Prostate gland (tissue), 2 donors: ENCODE measurements at regions not wholly inside any gene's neighbourhood (a gene's known extent, or its start where the extent isn't known, plus 50 kb on each side); places are given as distances from the start of the nearest gene placed in this dataset.

Experiments
- DNase-seq: peaks from one replicate; pipeline ENCODE4 v3.0.0-alpha.2; 2019; ENCODE audit warnings: low spot score
- H3K27ac ChIP-seq, 2 donors: fragments of 200-600 bp; sonication (generic); 2 replicates each; pipeline ENCODE4 v1.5.1; 2017 to 2019
- H3K27me3 ChIP-seq: fragments of 200-600 bp; sonication (generic); replicated peaks from 2 replicates; pipeline ENCODE4 v1.5.1; 2019; ENCODE audit not compliant: insufficient read depth
- H3K36me3 ChIP-seq, 2 donors: fragments of 200-600 bp; sonication (generic); 1 replicate in 1 of 2; 2 replicates in 1 of 2; pipeline versions ENCODE4 v1.5.1 to v1.8.1; 2017 to 2019
- H3K4me1 ChIP-seq: fragments of 200-600 bp; sonication (generic); replicated peaks from 2 replicates; pipeline ENCODE4 v1.5.1; 2019
- H3K4me3 ChIP-seq, 2 donors: fragments of 200-600 bp; sonication (generic); 2 replicates each; pipeline ENCODE4 v1.5.1; 2017 to 2019
- H3K9me3 ChIP-seq: fragments of 200-600 bp; sonication (generic); 2 replicates; pipeline ENCODE4 v1.5.1; 2017
- POLR2A ChIP-seq: fragments of 450-650 bp; IDR thresholded peaks from one replicate; pipeline ENCODE4 v1.6.1; 2016; ENCODE audit warnings: antibody characterized with exemption, mild to moderate bottlenecking
- POLR2AphosphoS5 ChIP-seq: sonication (generic); formaldehyde crosslinking; IDR thresholded peaks from one replicate; pipeline ENCODE4 v1.6.1; 2017; ENCODE audit warnings: antibody characterized with exemption
- WGBS: methylation state at CpG from one replicate; pipeline ENCODE4 v1.1.5; 2018; 5-methylcytosine and 5-hydroxymethylcytosine counted together
- intact Hi-C: fragments of 100-400 bp; cut with DNase I; formaldehyde crosslinking; loops from one replicate; pipeline ENCODE4 v1.14.2; 2022
- TF ChIP-seq, protein P1 (sequence below), 4 experiments: fragments of 200-600 bp in 2 of 4; fragments of 450-650 bp in 2 of 4; sonication (generic) in 2 of 4; IDR thresholded peaks; 1 replicate in 3 of 4; 2 replicates in 1 of 4; pipeline ENCODE4 v1.5.1; 2016 to 2019; ENCODE audit warnings: antibody characterized with exemption in 4 of 4, mild to moderate bottlenecking in 2 of 4, moderate library complexity in 2 of 4

DNA sequence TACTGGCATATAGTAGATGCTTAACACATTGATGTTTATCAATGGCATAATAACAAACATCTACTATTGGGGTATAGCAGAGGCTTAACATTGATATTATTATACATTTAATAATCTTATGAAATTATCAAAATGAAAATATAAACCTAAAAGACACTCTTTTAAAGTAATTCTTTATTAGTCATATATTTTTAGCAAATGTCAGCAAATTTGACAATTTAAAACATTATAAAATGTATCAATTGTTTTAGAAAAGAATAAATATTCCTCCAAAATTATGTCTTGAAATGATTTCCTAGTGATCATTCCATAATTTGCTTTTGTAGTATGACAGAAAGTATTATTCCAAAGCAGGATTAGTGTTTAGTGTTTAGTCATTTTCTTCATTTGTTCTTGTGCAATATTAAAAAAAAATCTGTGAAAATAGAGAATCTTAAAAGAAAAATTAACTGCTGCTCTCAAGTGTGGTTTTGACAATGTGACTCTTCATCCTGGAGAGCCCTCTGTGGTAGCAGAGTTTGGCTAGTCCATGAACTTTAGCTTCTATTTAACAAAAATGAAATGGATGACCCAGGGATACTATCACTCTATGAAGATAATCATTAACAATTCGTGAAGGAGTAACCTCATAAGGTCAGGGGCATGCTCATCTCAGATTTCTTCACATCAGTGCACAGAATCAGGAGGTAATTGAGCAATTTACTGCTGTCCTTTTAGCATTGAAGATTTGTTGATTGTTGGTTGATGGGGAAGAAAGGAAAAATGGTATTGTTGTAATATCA lies 1018.5 kb downstream of the LRFN5 start:
- no peak for DNase-seq
- Histone ChIP-seq H3K4me1 (no peaks in the 10 kb centered on the region), H3K4me3 (no peak overlapping the region), H3K36me3 (no peaks in the 10 kb centered on the region), H3K9me3 (no peaks in the 10 kb centered on the region), H3K27ac (no peak overlapping the region), H3K27me3 (no peaks in the 10 kb centered on the region)
- intact Hi-C loops: no loop called here
- no peak for TF ChIP-seq POLR2A
- TF ChIP-seq, protein P1, sequence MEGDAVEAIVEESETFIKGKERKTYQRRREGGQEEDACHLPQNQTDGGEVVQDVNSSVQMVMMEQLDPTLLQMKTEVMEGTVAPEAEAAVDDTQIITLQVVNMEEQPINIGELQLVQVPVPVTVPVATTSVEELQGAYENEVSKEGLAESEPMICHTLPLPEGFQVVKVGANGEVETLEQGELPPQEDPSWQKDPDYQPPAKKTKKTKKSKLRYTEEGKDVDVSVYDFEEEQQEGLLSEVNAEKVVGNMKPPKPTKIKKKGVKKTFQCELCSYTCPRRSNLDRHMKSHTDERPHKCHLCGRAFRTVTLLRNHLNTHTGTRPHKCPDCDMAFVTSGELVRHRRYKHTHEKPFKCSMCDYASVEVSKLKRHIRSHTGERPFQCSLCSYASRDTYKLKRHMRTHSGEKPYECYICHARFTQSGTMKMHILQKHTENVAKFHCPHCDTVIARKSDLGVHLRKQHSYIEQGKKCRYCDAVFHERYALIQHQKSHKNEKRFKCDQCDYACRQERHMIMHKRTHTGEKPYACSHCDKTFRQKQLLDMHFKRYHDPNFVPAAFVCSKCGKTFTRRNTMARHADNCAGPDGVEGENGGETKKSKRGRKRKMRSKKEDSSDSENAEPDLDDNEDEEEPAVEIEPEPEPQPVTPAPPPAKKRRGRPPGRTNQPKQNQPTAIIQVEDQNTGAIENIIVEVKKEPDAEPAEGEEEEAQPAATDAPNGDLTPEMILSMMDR (IDR thresholded peaks at IDR 0.05): no peak
- 21% methylated on average over 1 of the region's 1 CpG for WGBS

DNA sequence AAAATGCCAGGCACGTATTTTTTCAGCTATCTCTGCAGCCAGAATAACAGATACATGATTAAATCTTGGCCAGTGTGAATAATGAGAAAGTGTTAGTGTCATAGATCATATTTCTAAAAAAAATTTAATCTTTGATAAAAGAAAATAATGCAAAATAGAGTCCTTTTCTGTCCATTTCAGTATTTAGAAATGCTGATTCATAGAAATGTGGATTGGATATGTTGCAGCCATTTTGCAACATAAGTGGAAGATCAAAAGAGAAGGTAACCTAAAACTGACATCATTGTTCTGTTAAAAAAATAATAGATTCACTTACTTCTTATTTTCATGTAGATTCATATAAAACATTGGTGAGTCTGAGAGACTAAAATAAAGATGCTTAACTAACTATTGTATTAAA lies 1010.3 kb downstream of the LRFN5 start:
- H3K36me3 ChIP-seq: no peaks in the 10 kb centered on the region
- TF ChIP-seq, protein P1 (IDR thresholded peaks at IDR 0.05): no peak
- TF ChIP-seq POLR2A (no peak), POLR2AphosphoS5 (no peak)
- H3K27ac ChIP-seq: no peak overlapping the region
- intact Hi-C loops: no loop called here
- H3K4me1 ChIP-seq: no peaks in the 10 kb centered on the region
- H3K4me3 ChIP-seq: no peak overlapping the region
- WGBS: 81% methylated on average over 1 of the region's 1 CpG
- H3K9me3 ChIP-seq: no peaks in the 10 kb centered on the region
- DNase-seq: no peak
- H3K27me3 ChIP-seq: no peaks in the 10 kb centered on the region

DNA sequence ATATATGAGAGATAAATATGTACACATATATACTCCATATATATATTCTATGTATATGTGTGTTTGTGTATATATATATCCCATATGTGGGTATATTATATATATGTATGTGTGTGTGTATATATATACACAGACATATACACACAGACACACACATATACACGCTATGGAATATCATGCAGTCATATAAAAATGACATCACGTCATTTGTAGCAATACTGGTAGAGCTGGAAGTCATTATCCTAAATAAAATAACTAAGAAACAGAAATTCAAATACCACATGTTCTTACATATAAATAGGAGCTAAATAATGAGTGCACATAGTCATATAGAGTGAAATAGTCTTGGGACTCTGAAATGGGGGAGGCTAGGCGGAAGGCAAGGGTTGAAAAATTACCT lies 1000.2 kb downstream of the LRFN5 start:
- Histone ChIP-seq H3K27ac (no peak overlapping the region), H3K4me1 (no peaks in the 10 kb centered on the region), H3K4me3 (no peak overlapping the region), H3K27me3 (no peaks in the 10 kb centered on the region), H3K9me3 (no peaks in the 10 kb centered on the region), H3K36me3 (no peaks in the 10 kb centered on the region)
- DNase-seq: no peak
- TF ChIP-seq POLR2AphosphoS5 (no peak), POLR2A (no peak)
- TF ChIP-seq, protein P1 (IDR thresholded peaks at IDR 0.05): no peak
- intact Hi-C loops: no loop called here
- WGBS: 98% methylated on average over 3 of the region's 3 CpGs

DNA sequence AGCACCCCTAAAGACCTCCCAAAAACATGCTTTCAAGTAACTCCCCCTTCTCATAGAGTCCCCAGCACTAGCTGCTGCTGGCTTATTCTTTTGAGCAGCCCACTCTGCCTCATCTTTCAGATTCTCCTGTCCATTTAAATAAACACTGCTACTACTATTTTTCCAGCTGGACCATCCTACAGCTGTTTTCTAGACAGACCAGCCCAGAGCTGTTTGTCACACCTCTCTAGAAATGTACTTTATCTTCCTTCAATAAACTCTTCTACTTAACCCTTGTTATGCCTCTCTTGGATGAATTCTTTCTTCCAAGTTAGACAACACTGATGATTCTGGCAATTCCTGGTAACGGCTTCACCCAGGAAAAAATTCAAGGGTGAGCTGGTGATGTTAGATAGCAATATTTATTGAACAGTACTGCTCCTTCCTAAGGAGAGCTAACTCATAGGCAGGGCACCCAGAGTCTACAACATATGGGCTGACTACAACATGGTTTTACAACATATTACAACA lies 995.7 kb downstream of the LRFN5 start:
- intact Hi-C loops: no loop called here
- no peaks in the 10 kb centered on the region for H3K27me3 ChIP-seq
- H3K36me3 ChIP-seq: no peaks in the 10 kb centered on the region
- H3K27ac ChIP-seq: no peak overlapping the region
- no peaks in the 10 kb centered on the region for H3K9me3 ChIP-seq
- H3K4me1 ChIP-seq: no peaks in the 10 kb centered on the region
- 77% methylated on average over 1 of the region's 1 CpG for WGBS
- DNase-seq: no peak
- TF ChIP-seq POLR2AphosphoS5: no peak
- TF ChIP-seq, protein P1 (IDR thresholded peaks at IDR 0.05): no peak
- TF ChIP-seq POLR2A: no peak
- H3K4me3 ChIP-seq: no peak overlapping the region

- WGBS: 97% methylated on average over 2 of the region's 2 CpGs
- Histone ChIP-seq H3K9me3 (no peaks in the 10 kb centered on the region), H3K27ac (no peak overlapping the region), H3K4me1 (no peaks in the 10 kb centered on the region), H3K36me3 (no peaks in the 10 kb centered on the region), H3K4me3 (no peak overlapping the region), H3K27me3 (no peaks in the 10 kb centered on the region)
- intact Hi-C loops: no loop called here
- no peak for DNase-seq
- TF ChIP-seq POLR2AphosphoS5 (no peak), POLR2A (no peak)
- TF ChIP-seq, protein P1 (IDR thresholded peaks at IDR 0.05): no peak
These were observed 965.4 kb downstream of the LRFN5 start for GRCh38 chr14:42572032-42572431.
